Mesodermal cell (in vitro differentiated cells): ENCODE measurements at regions not wholly inside any gene's neighbourhood (a gene's known extent, or its start where the extent isn't known, plus 50 kb on each side); places are given as distances from the start of the nearest gene placed in this dataset.

ENCODE experiments used
- H3K27ac ChIP-seq: 2 replicates; pipeline ENCODE4 v1.7.0; 2013; ENCODE audit warnings: mild to moderate bottlenecking, low read depth, low read length, moderate library complexity; ENCODE audit not compliant: severe bottlenecking
- H3K36me3 ChIP-seq: 2 replicates; pipeline ENCODE4 v1.7.1; 2013; ENCODE audit warnings: mild to moderate bottlenecking, low read length, moderate library complexity; ENCODE audit not compliant: control insufficient read depth, insufficient read depth
- H3K4me1 ChIP-seq: one replicate; pipeline ENCODE4 v1.7.1; 2013; ENCODE audit warnings: mild to moderate bottlenecking, low read length; ENCODE audit not compliant: insufficient read depth, control insufficient read depth, poor library complexity, severe bottlenecking
- H3K4me3 ChIP-seq: 2 replicates; pipeline ENCODE4 v1.7.0; 2013; ENCODE audit warnings: low read length, control low read depth, mild to moderate bottlenecking; ENCODE audit not compliant: insufficient read depth, poor library complexity, severe bottlenecking; ENCODE audit errors: extremely low read depth
- H3K9me3 ChIP-seq: 2 replicates; pipeline ENCODE4 v1.7.1; 2013; ENCODE audit warnings: mild to moderate bottlenecking, low read length, moderate library complexity; ENCODE audit not compliant: control insufficient read depth
- WGBS, 2 experiments: methylation state at CpG; one replicate each; pipeline ENCODE4 v1.1.5; 2013; ENCODE audit warnings: missing lambda C conversion rate in 2 of 2; ENCODE audit not compliant: insufficient coverage in 2 of 2; 5-methylcytosine and 5-hydroxymethylcytosine counted together

DNA sequence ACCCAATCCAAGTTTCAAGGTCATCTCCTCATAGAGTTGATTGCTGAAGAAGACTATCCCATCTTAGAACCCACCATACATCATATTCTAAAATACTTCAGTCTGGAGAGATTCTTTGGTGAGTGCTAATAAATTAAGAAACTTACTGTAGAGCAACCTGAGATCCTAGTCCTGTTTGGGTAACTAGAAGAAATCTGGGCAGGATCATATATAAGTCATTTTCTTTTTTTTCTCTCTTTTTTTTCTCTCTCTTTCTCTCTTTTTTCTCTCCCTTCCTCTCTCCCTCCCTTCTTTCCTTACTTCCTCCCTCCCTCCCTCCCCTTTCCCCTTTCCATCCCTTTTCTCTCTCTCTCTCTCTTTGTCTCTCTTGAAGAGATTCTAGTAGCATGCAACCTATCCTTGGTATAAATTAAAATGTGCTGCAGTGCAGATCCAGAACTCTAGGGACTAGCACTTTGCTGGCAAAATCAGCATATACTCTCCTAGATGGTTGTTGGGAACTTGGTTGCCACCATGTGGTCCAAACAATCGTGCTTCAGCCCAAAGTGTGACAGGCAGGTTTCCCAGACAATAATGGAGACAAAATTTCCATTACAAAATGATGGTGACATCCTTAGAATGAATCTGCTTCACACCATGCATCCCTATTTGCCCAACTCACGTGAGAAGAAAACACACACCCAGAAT lies 399.4 kb upstream of the CELF4 start:
- no peaks in the 10 kb centered on the region for H3K4me1 ChIP-seq
- no peak overlapping the region for H3K4me3 ChIP-seq
- peaks cover 9% of the 10 kb centered on the region for H3K9me3 ChIP-seq
- no peaks in the 10 kb centered on the region for H3K36me3 ChIP-seq
- H3K27ac ChIP-seq, result no peak overlapping the region
- WGBS, 2 experiments, result 40 to 78% methylated on average over 1 to 2 of the region's 2 CpGs

DNA sequence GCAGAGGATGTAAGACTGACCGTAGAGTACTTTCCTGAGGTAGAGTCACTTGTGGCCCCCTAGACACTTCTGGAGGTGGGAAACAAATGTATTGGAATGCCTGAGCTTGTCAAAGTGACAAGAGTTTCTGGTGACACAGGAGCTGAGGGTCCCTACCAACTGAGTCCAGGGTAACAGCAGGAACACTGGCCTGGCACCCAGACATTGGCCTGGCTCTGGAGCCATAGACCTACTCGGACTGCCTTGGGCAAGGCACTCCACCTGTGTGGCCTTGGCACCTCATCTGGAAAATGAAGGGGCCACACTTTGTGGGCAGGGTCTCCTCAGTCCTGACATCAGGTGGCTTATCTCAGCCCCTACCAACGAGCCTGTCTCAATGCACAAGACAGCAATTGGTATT lies 398.2 kb upstream of the CELF4 start:
- no peak overlapping the region for H3K4me3 ChIP-seq
- H3K9me3 ChIP-seq, result peaks cover 9% of the 10 kb centered on the region
- H3K36me3 ChIP-seq, result no peaks in the 10 kb centered on the region
- no peak overlapping the region for H3K27ac ChIP-seq
- no peaks in the 10 kb centered on the region for H3K4me1 ChIP-seq
- 93 to 94% methylated on average over 2 to 3 of the region's 3 CpGs for WGBS, 2 experiments

DNA sequence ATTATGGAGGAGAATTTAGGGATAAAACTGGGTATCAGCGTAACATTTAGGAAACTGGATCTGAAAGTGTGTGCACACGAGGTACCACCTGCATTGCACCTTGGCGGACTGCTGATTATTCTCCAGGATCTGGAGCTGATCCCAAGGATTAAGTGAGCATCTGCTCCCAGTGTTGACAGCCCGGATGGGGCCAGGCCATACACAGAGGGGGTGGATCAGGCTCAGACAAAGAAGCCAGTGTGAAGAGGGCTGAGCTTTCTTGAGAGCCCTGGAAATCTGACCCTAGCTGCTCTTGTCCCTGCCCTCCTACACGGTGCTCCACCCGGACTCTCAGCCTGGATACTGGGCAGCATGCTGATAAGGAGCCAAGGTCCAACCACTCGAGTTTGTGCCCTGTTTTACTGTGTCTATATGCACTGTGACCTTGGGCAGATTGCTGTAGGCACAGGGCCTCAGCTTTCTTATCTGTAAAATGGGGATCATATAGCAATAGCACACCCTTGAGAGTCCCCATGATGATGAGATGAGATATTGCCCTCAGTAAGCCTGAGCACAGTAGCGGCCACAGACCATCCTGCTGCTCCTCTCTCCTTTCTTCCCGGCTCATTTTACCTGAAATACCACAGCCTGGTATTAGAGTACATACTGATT lies 396.8 kb upstream of the CELF4 start:
- H3K4me3 ChIP-seq, result no peak overlapping the region
- 61 to 74% methylated on average over 5 to 6 of the region's 9 CpGs for WGBS, 2 experiments
- H3K36me3 ChIP-seq, result no peaks in the 10 kb centered on the region
- H3K4me1 ChIP-seq, result no peaks in the 10 kb centered on the region
- H3K9me3 ChIP-seq, result peaks cover 9% of the 10 kb centered on the region
- no peak overlapping the region for H3K27ac ChIP-seq

DNA sequence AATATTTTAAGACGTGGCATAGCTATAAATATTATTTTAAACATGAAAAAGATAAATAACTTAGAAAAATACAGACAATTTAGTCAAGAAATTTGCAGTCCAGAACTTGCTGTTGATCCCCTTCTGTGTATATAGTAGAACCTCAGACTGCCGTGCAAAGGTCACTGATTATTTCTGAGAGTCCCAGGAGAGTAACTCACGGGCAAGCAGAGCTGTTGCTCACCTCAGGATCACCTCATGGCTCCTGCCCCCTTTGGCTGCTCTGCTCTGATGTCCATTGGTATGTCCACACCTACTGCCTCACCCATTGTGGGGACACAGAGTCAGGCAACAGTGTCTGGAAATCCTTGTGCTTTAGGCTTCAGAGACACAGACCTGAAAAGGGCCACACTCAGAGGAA lies 392.9 kb upstream of the CELF4 start:
- H3K9me3 ChIP-seq, result peaks cover 9% of the 10 kb centered on the region
- H3K4me1 ChIP-seq, result no peaks in the 10 kb centered on the region
- no peak overlapping the region for H3K27ac ChIP-seq
- no peak overlapping the region for H3K4me3 ChIP-seq
- H3K36me3 ChIP-seq, result no peaks in the 10 kb centered on the region
- WGBS, 2 experiments, result 67 to 100% methylated on average over 1 of the region's 3 CpGs

DNA sequence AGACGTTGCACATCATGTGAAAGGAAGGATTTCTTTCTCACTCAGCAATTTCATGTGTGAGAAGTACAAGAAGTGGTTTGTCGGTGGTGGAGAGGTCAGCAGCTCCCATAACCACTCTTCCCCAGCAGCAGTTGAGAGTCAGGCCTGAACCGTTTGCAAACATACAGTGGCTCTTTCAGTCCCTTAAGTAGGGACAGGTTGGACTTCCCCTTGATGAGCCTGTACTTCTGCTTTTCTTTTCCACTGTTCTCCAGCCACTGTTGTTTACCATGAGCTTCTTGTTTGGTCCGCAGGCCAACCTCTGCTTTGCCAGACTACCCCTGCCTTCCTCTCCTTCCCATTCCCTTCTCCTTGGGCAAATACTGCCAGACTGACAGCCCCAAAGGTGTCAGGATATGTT lies 391.3 kb upstream of the CELF4 start:
- WGBS, 2 experiments, result 68 to 94% methylated on average over 2 of the region's 4 CpGs
- Histone ChIP-seq H3K4me3 (no peak overlapping the region), H3K36me3 (no peaks in the 10 kb centered on the region), H3K27ac (no peak overlapping the region), H3K9me3 (peaks cover 9% of the 10 kb centered on the region), H3K4me1 (no peaks in the 10 kb centered on the region)

DNA sequence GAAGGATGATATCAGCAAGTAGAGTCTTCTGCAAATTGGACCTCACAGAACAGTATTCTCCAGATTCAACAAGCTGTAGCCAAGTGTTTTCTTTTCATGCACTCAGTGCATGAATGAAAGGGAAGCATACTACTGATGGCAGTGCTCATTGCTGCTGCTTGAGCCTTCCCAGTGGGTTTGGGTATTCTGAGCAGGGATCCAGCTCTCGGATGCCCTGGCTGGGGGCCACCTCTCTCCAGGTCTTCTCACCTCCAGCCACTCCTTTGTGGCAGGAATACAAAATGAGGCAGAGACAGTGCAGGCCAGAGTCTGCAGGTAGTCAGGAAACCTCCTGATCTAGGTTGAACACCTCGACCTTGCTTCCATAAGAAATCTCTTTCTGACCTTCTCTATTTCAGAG lies 390.4 kb upstream of the CELF4 start:
- H3K9me3 ChIP-seq, result peaks cover 9% of the 10 kb centered on the region
- no peak overlapping the region for H3K27ac ChIP-seq
- no peaks in the 10 kb centered on the region for H3K4me1 ChIP-seq
- no peak overlapping the region for H3K4me3 ChIP-seq
- 79 to 100% methylated on average over 1 of the region's 2 CpGs for WGBS, 2 experiments
- H3K36me3 ChIP-seq, result no peaks in the 10 kb centered on the region

DNA sequence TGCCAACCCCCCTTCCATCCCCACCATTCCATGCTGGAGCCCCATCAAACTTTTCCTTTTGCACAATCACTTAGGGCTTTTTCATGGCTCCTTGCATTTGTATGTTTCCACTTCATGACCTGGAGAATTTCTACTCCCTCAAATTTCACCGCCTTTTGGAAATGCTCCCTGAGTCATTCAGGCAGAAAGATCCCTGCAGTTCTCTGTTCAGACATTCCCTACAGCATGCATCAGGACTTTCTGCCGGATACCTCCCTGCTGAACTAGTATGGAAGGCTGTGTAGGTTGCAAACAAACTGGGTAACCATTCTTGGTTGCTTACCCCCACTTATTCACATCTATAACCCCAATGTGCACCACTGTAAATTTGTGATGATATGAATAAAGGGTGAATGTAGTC lies 389.6 kb upstream of the CELF4 start:
- Histone ChIP-seq H3K27ac (no peak overlapping the region), H3K4me3 (no peak overlapping the region), H3K36me3 (no peaks in the 10 kb centered on the region), H3K9me3 (peaks cover 2% of the 10 kb centered on the region), H3K4me1 (no peaks in the 10 kb centered on the region)
- WGBS, 2 experiments, result 60% methylated on average over 1 of the region's 2 CpGs; no CpG with 5 or more reads in 1 of the 2 experiments

DNA sequence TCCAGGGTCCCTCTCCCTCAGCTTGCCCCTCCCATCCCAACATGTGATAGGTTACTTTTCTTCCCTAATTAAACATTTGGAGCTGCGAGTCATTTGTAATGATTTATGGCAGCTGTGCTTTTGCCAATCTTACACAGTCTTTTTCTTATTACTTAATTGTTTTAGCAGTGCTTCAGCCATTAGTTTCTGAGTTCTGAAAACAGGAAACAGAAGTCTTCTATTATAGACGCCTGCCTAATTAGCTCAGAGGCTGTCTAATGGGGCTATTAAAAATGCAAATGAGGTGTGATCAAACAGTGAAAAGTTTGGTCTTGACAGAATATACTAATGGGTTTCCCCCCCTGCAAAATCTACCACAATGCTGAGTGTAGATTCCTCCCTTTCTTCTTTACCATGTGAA lies 388.3 kb upstream of the CELF4 start:
- Histone ChIP-seq H3K4me1 (no peaks in the 10 kb centered on the region), H3K27ac (no peak overlapping the region), H3K4me3 (no peak overlapping the region), H3K36me3 (no peaks in the 10 kb centered on the region), H3K9me3 (no peaks in the 10 kb centered on the region)
- no CpG with 5 or more reads among the region's 2 CpGs for WGBS, 2 experiments

DNA sequence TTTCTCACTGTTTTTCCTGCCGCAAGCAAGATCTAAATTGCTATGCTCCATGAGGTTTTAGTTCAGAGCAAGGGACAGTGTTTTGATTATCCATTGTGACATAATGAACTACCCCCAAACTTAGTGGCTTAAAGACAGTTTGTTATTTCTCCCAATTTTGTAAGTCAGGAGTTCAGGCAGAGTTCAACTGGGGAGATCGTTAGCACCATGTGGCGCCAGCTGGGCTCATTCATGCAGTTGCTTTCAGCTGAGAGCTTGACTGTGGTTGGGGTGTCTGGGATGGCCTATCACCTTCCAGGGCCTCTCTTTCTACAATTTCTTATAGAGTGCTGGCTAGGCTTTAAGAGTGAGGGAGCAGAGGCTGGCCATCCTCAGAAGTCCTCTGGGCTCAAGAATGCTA lies 382.9 kb upstream of the CELF4 start:
- H3K27ac ChIP-seq, result no peak overlapping the region
- no peaks in the 10 kb centered on the region for H3K36me3 ChIP-seq
- H3K4me1 ChIP-seq, result no peaks in the 10 kb centered on the region
- 78% methylated on average over 1 of the region's 3 CpGs; no CpG with 5 or more reads in 1 of the 2 experiments for WGBS, 2 experiments
- H3K9me3 ChIP-seq, result no peaks in the 10 kb centered on the region
- H3K4me3 ChIP-seq, result no peak overlapping the region

DNA sequence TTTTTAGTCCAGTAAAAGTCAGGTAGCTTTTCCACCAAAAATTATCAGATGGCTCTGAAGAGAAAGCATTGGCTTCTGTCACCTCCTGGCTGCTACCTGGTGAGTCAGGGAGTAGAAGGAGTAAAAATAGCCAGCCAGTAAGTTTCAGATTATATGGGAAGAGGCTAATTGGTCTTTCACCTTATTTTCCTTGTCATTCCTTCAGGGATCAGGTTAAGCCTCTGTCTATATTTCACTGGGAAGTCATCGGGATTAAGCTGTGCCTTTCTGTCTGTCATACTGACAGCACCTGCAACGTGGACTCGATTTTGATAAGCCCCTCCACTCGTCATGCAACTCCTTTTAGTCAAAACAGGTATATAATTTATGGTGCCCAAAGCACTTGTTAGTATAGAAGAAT lies 380.7 kb upstream of the CELF4 start:
- 78% methylated on average over 3 of the region's 4 CpGs; no CpG with 5 or more reads in 1 of the 2 experiments for WGBS, 2 experiments
- no peaks in the 10 kb centered on the region for H3K9me3 ChIP-seq

DNA sequence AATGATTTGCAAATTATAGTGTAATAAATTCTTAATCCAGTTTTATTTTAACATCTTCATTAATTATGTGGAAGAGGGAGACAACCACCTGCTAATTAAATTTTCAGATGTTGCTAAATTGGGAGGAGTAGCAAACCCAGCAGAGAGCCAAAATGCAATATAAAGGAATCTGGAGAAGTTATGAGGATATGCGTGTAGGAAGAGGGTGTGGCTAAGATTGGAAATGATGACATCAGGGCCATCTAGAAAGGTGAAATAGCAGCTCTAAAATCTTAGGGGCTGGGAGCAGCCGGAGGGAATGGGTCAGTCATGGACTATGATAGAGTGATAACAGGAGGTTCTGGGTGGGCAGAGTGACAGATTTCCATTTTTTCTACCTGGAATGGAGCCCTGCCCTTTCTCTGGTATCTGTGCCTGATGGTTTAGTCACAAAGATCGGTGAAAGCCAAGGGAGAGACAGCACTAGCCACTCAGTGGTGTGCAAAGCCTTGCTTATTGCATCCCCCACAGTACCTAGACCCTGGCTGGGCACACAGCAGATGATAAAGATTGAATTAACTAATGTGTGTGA lies 379.2 kb upstream of the CELF4 start:
- Histone ChIP-seq H3K4me3 (no peak overlapping the region), H3K9me3 (no peaks in the 10 kb centered on the region), H3K4me1 (no peaks in the 10 kb centered on the region), H3K27ac (no peak overlapping the region), H3K36me3 (no peaks in the 10 kb centered on the region)
- 80 to 89% methylated on average over 2 to 3 of the region's 3 CpGs for WGBS, 2 experiments

More for the DNA sequence above, 380.7 kb upstream of the CELF4 start:
- Histone ChIP-seq H3K36me3 (no peaks in the 10 kb centered on the region), H3K27ac (no peak overlapping the region), H3K4me1 (no peaks in the 10 kb centered on the region), H3K4me3 (no peak overlapping the region)
